IPS-18a (cell line): ENCODE measurements at regions not wholly inside any gene's neighbourhood (a gene's known extent, or its start where the extent isn't known, plus 50 kb on each side); places are given as distances from the start of the nearest gene placed in this dataset.

Experiments
- H3K27ac ChIP-seq: one replicate; pipeline ENCODE4 v1.5.1; 2013; ENCODE audit warnings: low read length
- H3K27me3 ChIP-seq: one replicate; pipeline ENCODE4 v1.6.1; 2013; ENCODE audit warnings: mild to moderate bottlenecking, low read length; ENCODE audit not compliant: control insufficient read depth, insufficient read depth
- H3K36me3 ChIP-seq: one replicate; pipeline ENCODE4 v1.6.1; 2013; ENCODE audit warnings: low read depth, low read length; ENCODE audit not compliant: control insufficient read depth
- H3K4me1 ChIP-seq: one replicate; pipeline ENCODE4 v1.6.1; 2013; ENCODE audit warnings: low read depth, low read length; ENCODE audit not compliant: control insufficient read depth
- H3K4me3 ChIP-seq: one replicate; pipeline ENCODE4 v1.5.1; 2013; ENCODE audit warnings: low read length
- H3K9ac ChIP-seq: one replicate; pipeline ENCODE4 v1.6.1; 2013; ENCODE audit warnings: mild to moderate bottlenecking, low read length, moderate library complexity
- H3K9me3 ChIP-seq: one replicate; pipeline ENCODE4 v1.6.1; 2013; ENCODE audit warnings: low read depth, low read length; ENCODE audit not compliant: control insufficient read depth

- Histone ChIP-seq H3K36me3 (no peaks in the 10 kb centered on the region), H3K27me3 (no peaks in the 10 kb centered on the region), H3K4me3 (no peak overlapping the region), H3K9me3 (no peaks in the 10 kb centered on the region), H3K27ac (no peak overlapping the region), H3K9ac (no peak overlapping the region), H3K4me1 (peaks cover 12% of the 10 kb centered on the region)
Measured at GRCh38 chr9:13904746-13905145, 409.2 kb downstream of the NFIB start.

DNA sequence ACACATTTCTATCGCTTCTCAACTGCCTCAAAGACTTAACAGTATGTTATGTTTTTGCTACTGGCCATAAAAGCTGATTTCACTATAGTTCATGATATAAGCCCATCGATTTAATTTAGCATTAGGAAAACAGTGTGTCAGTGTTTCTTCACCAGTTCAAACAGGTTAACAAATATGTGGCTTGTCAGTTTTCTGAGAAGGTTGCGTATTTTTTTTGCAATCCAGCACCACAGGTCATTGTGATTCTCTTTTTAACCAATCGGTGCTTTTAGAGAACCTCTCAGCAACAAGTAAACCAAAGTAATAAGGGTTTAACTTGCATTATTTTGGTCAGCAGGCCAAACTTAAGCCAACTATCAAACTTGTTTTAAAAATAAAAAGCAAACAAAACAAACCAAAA, 409.6 kb downstream of the NFIB start:
- Histone ChIP-seq H3K4me3 (no peak overlapping the region), H3K27me3 (no peaks in the 10 kb centered on the region), H3K9me3 (no peaks in the 10 kb centered on the region), H3K36me3 (no peaks in the 10 kb centered on the region), H3K9ac (no peak overlapping the region), H3K4me1 (peaks cover 13% of the 10 kb centered on the region), H3K27ac (no peak overlapping the region)

- Histone ChIP-seq H3K27me3 (no peaks in the 10 kb centered on the region), H3K9me3 (no peaks in the 10 kb centered on the region), H3K4me1 (peaks cover 15% of the 10 kb centered on the region), H3K27ac (no peak overlapping the region), H3K36me3 (no peaks in the 10 kb centered on the region), H3K9ac (no peak overlapping the region), H3K4me3 (no peak overlapping the region)
Measured at GRCh38 chr9:13902286-13903066, 411.5 kb downstream of the NFIB start.

DNA sequence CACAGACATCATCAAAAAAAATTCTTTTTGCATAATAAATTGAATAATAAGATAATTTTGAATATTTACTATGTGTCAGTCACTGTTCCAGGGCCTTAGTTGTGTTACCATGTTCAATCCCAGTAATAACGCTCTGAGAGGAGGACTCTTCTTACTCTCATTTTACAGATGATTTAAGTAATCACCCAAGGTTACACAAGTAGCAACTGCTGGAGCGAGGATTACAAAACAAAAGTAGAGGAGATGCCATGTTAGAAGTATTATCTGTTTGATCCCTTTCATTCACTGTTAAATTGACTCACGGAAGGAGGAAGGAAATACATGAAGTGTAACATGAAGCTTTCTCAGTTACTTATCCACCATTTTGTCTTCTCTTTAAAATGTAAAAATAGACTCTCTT, 412.8 kb downstream of the NFIB start:
- Histone ChIP-seq H3K27me3 (no peaks in the 10 kb centered on the region), H3K36me3 (no peaks in the 10 kb centered on the region)

GRCh38 chr9:13900449-13900848, 413.5 kb downstream of the NFIB start:
- no peak overlapping the region for H3K9ac ChIP-seq
- no peak overlapping the region for H3K27ac ChIP-seq
- peaks cover 22% of the 10 kb centered on the region for H3K4me1 ChIP-seq
- H3K9me3 ChIP-seq, result no peaks in the 10 kb centered on the region
- no peak overlapping the region for H3K4me3 ChIP-seq
- H3K36me3 ChIP-seq, result no peaks in the 10 kb centered on the region
- no peaks in the 10 kb centered on the region for H3K27me3 ChIP-seq

More for the DNA sequence above, 412.8 kb downstream of the NFIB start:
- Histone ChIP-seq H3K27ac (no peak overlapping the region), H3K4me3 (no peak overlapping the region), H3K9me3 (no peaks in the 10 kb centered on the region), H3K9ac (no peak overlapping the region), H3K4me1 (peaks cover 22% of the 10 kb centered on the region)

DNA sequence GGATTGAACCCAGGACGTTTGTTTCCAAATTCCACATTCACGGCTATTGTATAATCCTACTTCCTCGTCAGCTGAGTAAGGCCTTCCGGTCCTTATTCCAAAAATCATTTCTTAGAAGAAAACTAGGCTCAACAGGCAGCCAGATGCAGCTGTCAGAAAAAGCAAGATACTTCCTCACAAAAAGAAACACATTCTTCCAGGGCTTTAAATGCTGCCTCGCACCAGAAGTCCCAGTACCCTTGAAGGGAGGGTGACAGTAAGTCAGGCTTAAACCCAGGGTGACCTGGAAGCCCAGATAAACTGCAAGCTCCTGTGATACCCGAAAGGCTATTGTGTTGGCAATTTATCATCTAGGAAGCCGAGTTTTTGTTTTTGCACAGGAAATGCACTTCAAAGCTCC, 414.0 kb downstream of the NFIB start:
- no peaks in the 10 kb centered on the region for H3K9me3 ChIP-seq
- H3K4me3 ChIP-seq, result no peak overlapping the region
- no peaks in the 10 kb centered on the region for H3K27me3 ChIP-seq
- H3K4me1 ChIP-seq, result peaks cover 22% of the 10 kb centered on the region
- H3K27ac ChIP-seq, result no peak overlapping the region
- H3K9ac ChIP-seq, result no peak overlapping the region
- H3K36me3 ChIP-seq, result no peaks in the 10 kb centered on the region

DNA sequence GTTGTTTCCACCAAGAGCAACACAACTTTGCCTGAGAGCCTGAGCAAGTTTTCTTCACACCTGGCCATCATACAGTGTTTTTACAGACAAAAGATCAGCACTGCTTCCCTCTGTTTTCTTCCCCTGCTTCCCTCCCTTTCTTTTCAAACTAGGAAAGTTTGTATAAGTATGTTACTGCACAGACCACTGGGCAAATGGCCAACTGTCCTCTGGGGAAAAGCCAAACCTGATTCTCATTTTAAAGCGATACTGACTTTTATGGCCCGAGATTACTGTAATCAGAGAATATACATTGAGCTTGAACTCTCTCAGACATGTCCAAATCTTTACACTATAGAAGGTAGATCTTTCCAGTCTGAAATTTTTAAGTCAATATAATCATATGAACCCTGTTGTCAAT, 415.0 kb downstream of the NFIB start:
- no peaks in the 10 kb centered on the region for H3K36me3 ChIP-seq
- H3K27ac ChIP-seq, result no peak overlapping the region
- H3K27me3 ChIP-seq, result no peaks in the 10 kb centered on the region
- H3K9me3 ChIP-seq, result no peaks in the 10 kb centered on the region
- H3K4me1 ChIP-seq, result peaks cover 22% of the 10 kb centered on the region
- no peak overlapping the region for H3K9ac ChIP-seq
- H3K4me3 ChIP-seq, result no peak overlapping the region

DNA sequence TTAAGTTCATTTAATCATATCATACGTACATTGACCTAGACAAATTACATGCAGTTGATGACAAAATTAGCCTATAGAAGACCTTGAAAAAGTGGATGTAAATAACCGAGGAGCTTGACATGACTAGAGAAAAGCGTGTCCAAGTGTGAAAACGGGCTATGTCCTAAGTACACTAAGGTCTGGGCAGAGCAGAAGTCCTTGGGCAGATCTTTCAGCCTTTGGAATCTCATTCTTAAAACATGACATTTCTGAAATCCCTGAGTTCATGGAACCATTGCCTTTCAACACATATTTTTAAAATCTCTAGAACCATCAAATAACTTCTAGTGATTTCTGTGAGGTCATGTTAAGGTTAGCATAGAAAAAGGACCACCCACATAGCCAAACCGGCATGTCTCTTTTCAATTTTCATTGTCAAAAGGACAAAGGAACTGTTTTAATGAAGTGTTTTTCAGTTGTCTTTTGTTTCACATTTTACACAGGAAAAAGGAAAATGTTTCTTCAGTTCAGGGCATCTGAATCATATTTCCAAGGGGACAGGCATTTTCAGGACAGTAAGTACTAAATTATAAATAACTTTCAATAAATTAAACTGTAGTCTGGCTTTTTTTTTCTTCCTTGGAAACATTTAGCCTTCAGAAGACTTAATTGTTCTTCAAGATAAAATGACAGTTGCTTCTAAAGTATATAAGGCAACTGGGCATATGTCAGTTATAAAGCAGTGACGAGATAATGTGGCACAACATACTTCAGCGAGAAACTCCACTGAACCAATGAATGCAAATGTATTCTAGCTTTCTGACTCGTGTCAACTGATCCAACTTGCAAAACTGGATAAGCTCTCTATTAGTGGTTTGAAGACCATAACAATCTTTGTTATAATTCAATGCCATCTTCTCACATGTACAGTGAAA, 416.8 kb downstream of the NFIB start:
- no peaks in the 10 kb centered on the region for H3K36me3 ChIP-seq
- H3K27ac ChIP-seq, result no peak overlapping the region
- H3K4me1 ChIP-seq, result peaks cover 22% of the 10 kb centered on the region
- H3K9me3 ChIP-seq, result no peaks in the 10 kb centered on the region
- no peak overlapping the region for H3K4me3 ChIP-seq
- no peak overlapping the region for H3K9ac ChIP-seq
- no peaks in the 10 kb centered on the region for H3K27me3 ChIP-seq

- Histone ChIP-seq H3K4me3 (no peak overlapping the region), H3K9ac (no peak overlapping the region), H3K36me3 (no peaks in the 10 kb centered on the region), H3K27me3 (no peaks in the 10 kb centered on the region), H3K9me3 (no peaks in the 10 kb centered on the region), H3K4me1 (peaks cover 22% of the 10 kb centered on the region), H3K27ac (no peak overlapping the region)
Measured at GRCh38 chr9:13896047-13896446, 417.9 kb downstream of the NFIB start.

GRCh38 chr9:13885258-13885657, 428.7 kb downstream of the NFIB start:
- no peak overlapping the region for H3K9ac ChIP-seq

DNA sequence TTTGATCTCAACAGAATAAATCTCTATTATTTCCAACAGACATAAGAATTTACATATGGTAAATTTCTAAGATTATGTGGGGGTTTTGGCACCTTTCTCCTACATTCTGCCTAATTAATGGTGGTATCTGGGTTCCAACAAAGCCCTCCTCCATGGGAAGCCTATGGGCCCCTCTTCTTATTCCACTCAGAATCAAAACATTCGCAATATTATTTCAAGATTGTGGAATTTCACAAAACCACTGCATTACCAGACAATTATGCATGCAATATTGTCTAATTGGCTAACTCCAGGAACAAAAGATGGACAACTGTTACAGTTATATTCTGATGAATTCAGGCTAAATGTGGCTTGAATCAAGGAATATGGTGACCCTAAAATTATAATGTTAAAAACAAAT, 434.0 kb downstream of the NFIB start:
- no peak overlapping the region for H3K9ac ChIP-seq
- no peak overlapping the region for H3K27ac ChIP-seq
- no peak overlapping the region for H3K4me3 ChIP-seq
- H3K27me3 ChIP-seq, result no peaks in the 10 kb centered on the region
- no peaks in the 10 kb centered on the region for H3K36me3 ChIP-seq
- H3K4me1 ChIP-seq, result no peaks in the 10 kb centered on the region
- no peaks in the 10 kb centered on the region for H3K9me3 ChIP-seq

More at GRCh38 chr9:13885258-13885657, 428.7 kb downstream of the NFIB start:
- Histone ChIP-seq H3K27me3 (no peaks in the 10 kb centered on the region), H3K4me1 (no peaks in the 10 kb centered on the region), H3K27ac (no peak overlapping the region), H3K4me3 (no peak overlapping the region), H3K36me3 (no peaks in the 10 kb centered on the region), H3K9me3 (no peaks in the 10 kb centered on the region)
